SK-N-SH (cell line): ENCODE measurements at regions not wholly inside any gene's neighbourhood (a gene's known extent, or its start where the extent isn't known, plus 50 kb on each side); places are given as distances from the start of the nearest gene placed in this dataset.

Source experiments
- CTCF ChIA-PET: fragments of 300-600, 350-600 bp; formaldehyde crosslinking; extraction: SDS; loops from one replicate; lab custom pipeline; 2021; lab: Yijun Ruan, JAX
- POLR2A ChIA-PET: fragments of 350-600 bp; sonication (Branson Sonifier 250); formaldehyde crosslinking; extraction: SDS; loops from one replicate; lab custom pipeline; 2020; ENCODE audit warnings: antibody characterized with exemption, inconsistent platforms; lab: Yijun Ruan, JAX
- DNase-seq: peaks from one replicate; pipeline ENCODE4 v3.0.0; 2012
- H2AFZ ChIP-seq: fragments of 200-600 bp; sonication (generic); 2 replicates; pipeline ENCODE4 v1.8.1; 2016; ENCODE audit warnings: antibody characterized with exemption, mild to moderate bottlenecking, low read depth
- H3F3A ChIP-seq: fragments of 200-600 bp; sonication (generic); replicated peaks from 2 replicates; pipeline ENCODE3; 2016; ENCODE audit warnings: antibody characterized with exemption, mild to moderate bottlenecking; ENCODE audit not compliant: insufficient read depth
- H3K27ac ChIP-seq, 2 experiments: fragments of 200-500 bp in 1 of 2; fragments of 200-600 bp in 1 of 2; sonication (Bioruptor generic) in 1 of 2; sonication (generic), shearing (Covaris generic) in 1 of 2; 2 replicates each; pipeline versions ENCODE4 v1.5.1 to v1.6.1; 2014 to 2016; ENCODE audit warnings: low read depth in 2 of 2, inconsistent platforms in 1 of 2, low read length in 1 of 2, mild to moderate bottlenecking in 1 of 2, mixed read lengths in 1 of 2
- H3K27me3 ChIP-seq: fragments of 200-600 bp; sonication (generic), shearing (Covaris generic); 2 replicates; pipeline ENCODE4 v1.6.1; 2016; ENCODE audit warnings: mixed run types; ENCODE audit not compliant: insufficient read depth
- H3K36me3 ChIP-seq, 2 experiments: fragments of 200-500 bp in 1 of 2; fragments of 200-600 bp in 1 of 2; sonication (Bioruptor generic) in 1 of 2; sonication (generic) in 1 of 2; replicated peaks in 1 of 2; 2 replicates each; pipeline versions ENCODE3 to v1.5.1; 2014 to 2016; ENCODE audit warnings: low read length in 1 of 2, mild to moderate bottlenecking in 1 of 2; ENCODE audit not compliant: insufficient read depth in 2 of 2, control insufficient read depth in 1 of 2
- H3K4me1 ChIP-seq, 2 experiments: fragments of 200-500 bp in 1 of 2; fragments of 200-600 bp in 1 of 2; sonication (Bioruptor generic) in 1 of 2; sonication (generic), shearing (Covaris generic) in 1 of 2; 2 replicates each; pipeline versions ENCODE4 v1.5.1 to v1.6.1; 2014 to 2016; ENCODE audit warnings: low read depth in 1 of 2, low read length in 1 of 2, mixed run types in 1 of 2; ENCODE audit not compliant: insufficient read depth in 2 of 2, control insufficient read depth in 1 of 2
- H3K4me2 ChIP-seq: fragments of 200-600 bp; sonication (generic), shearing (Covaris generic); 2 replicates; pipeline ENCODE4 v1.6.1; 2017; ENCODE audit warnings: mixed run types
- H3K4me3 ChIP-seq, 2 experiments: fragments of 200-500 bp in 1 of 2; fragments of 200-600 bp in 1 of 2; sonication (Bioruptor generic) in 1 of 2; sonication (generic), shearing (Covaris generic) in 1 of 2; 2 replicates each; pipeline versions ENCODE4 v1.5.1 to v1.8.1; 2014 to 2016; ENCODE audit warnings: low read depth in 2 of 2, inconsistent platforms in 1 of 2, low read length in 1 of 2, mild to moderate bottlenecking in 1 of 2, mixed read lengths in 1 of 2, moderate library complexity in 1 of 2
- H3K79me2 ChIP-seq: fragments of 200-600 bp; sonication (generic); 2 replicates; pipeline ENCODE4 v1.8.1; 2017; ENCODE audit warnings: mild to moderate bottlenecking; ENCODE audit not compliant: insufficient read depth
- H3K9ac ChIP-seq: fragments of 200-600 bp; sonication (generic); 2 replicates; pipeline ENCODE4 v1.6.1; 2017; ENCODE audit warnings: mixed run types
- H3K9me2 ChIP-seq: fragments of 200-600 bp; sonication (generic); 2 replicates; pipeline ENCODE4 v1.6.1; 2017; ENCODE audit warnings: mixed run types
- H3K9me3 ChIP-seq: fragments of 200-600 bp; sonication (generic); 2 replicates; pipeline ENCODE4 v1.6.1; 2017; ENCODE audit warnings: mixed run types, mild to moderate bottlenecking, moderate library complexity
- H4K20me1 ChIP-seq: fragments of 200-600 bp; sonication (generic); 2 replicates; pipeline ENCODE4 v1.6.1; 2017; ENCODE audit warnings: mild to moderate bottlenecking, mixed run types; ENCODE audit not compliant: insufficient read depth
- CHD2 ChIP-seq: fragments of 150-350 bp; IDR thresholded peaks from 2 replicates; pipeline ENCODE4 v1.6.1; 2018; ENCODE audit warnings: low read length; ENCODE audit not compliant: partially characterized antibody
- FOSL2 ChIP-seq: IDR thresholded peaks from 2 replicates; pipeline ENCODE4 v1.4.0; 2012; ENCODE audit warnings: low read depth, mild to moderate bottlenecking, moderate library complexity, borderline replicate concordance
- FOXM1 ChIP-seq: IDR thresholded peaks from 2 replicates; pipeline ENCODE4 v1.4.0; 2012; ENCODE audit warnings: low read depth, mild to moderate bottlenecking
- MAX ChIP-seq: IDR thresholded peaks from 2 replicates; pipeline ENCODE4 v1.4.0; 2012; ENCODE audit warnings: low read depth
- MXI1 ChIP-seq: IDR thresholded peaks from 2 replicates; pipeline ENCODE4 v1.6.1; 2012; ENCODE audit warnings: mild to moderate bottlenecking, low read depth, low read length, improper control_type of control experiment
- RCOR1 ChIP-seq: fragments of 150-350 bp; IDR thresholded peaks from 2 replicates; pipeline ENCODE4 v1.6.1; 2017; ENCODE audit warnings: antibody characterized with exemption, low read length
- RFX5 ChIP-seq: IDR thresholded peaks from 2 replicates; pipeline ENCODE4 v1.6.1; 2012; ENCODE audit warnings: mild to moderate bottlenecking, improper control_type of control experiment, low read length
- SMC3 ChIP-seq: IDR thresholded peaks from 2 replicates; pipeline ENCODE4 v1.6.1; 2012; ENCODE audit warnings: low read depth, low read length, improper control_type of control experiment
- TAF1 ChIP-seq: IDR thresholded peaks from 2 replicates; pipeline ENCODE4 v1.6.1; 2012; ENCODE audit warnings: low read depth, mild to moderate bottlenecking, low read length, moderate library complexity, borderline replicate concordance
- ZBTB33 ChIP-seq: IDR thresholded peaks from 2 replicates; pipeline ENCODE4 v1.4.0; 2012; ENCODE audit warnings: low read depth, borderline replicate concordance
- WGBS: methylation state at CpG from one replicate; pipeline ENCODE4 v1.1.6; 2017; ENCODE audit warnings: low lambda C conversion rate; 5-methylcytosine and 5-hydroxymethylcytosine counted together
- TF ChIP-seq, protein P1 (sequence below): IDR thresholded peaks from 2 replicates; pipeline ENCODE4 v1.6.1; 2012; ENCODE audit warnings: mild to moderate bottlenecking, low read depth, low read length, moderate library complexity
- TF ChIP-seq, protein P2 (sequence below): IDR thresholded peaks from 2 replicates; pipeline ENCODE4; 2012
- TF ChIP-seq, protein P3 (sequence below): IDR thresholded peaks from 2 replicates; pipeline ENCODE4 v1.4.0; 2012; ENCODE audit warnings: low read depth, borderline replicate concordance

DNA sequence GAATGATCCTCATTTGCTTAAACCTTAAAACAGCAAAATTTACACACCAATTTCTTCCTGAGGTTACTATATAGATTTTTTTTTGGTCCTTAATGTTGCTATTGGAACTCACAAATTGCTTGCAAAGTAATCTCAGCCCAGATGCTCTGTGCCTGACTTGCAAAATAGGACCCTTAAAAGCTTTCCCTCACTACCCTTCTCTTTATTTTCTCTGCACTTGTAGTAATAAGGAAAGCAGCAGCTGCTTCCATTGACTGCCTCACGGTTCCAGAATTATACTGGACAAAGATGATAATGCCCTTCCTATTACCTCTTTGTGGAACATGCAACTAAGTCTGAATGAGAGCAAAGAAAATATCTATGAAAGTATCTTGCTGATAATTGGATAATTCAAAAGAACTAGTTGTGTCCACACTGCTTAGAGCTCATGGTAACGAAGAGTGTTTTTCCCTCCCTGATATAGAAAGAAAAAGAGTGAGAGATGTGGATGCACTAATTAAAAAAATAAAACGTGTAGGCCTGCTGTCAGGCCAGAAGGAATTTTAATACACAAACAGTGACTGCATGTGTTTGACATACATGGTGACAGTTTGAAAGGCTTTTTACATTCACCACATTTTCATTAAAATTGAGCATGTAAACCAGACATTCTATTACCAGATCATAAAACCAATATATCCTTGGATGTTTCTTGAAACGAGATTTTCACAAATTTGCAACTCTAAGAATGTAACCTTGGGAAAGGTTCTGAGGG lies 783.1 kb downstream of the GBE1 start:
- H3K27ac ChIP-seq, result no peak overlapping the region
- POLR2A ChIA-PET, result no interaction called here
- CTCF ChIA-PET, result no interaction called here
- no peaks in the 10 kb centered on the region for H3K27me3 ChIP-seq
- H2AFZ ChIP-seq, result no peak overlapping the region
- H3K36me3 ChIP-seq, result no peaks in the 10 kb centered on the region
- TF ChIP-seq MXI1 (no peak), ZBTB33 (no peak), MAX (no peak), FOXM1 (no peak), RFX5 (no peak), TAF1 (no peak), SMC3 (no peak), RCOR1 (no peak), FOSL2 (no peak), CHD2 (no peak)
- TF ChIP-seq, protein P1, sequence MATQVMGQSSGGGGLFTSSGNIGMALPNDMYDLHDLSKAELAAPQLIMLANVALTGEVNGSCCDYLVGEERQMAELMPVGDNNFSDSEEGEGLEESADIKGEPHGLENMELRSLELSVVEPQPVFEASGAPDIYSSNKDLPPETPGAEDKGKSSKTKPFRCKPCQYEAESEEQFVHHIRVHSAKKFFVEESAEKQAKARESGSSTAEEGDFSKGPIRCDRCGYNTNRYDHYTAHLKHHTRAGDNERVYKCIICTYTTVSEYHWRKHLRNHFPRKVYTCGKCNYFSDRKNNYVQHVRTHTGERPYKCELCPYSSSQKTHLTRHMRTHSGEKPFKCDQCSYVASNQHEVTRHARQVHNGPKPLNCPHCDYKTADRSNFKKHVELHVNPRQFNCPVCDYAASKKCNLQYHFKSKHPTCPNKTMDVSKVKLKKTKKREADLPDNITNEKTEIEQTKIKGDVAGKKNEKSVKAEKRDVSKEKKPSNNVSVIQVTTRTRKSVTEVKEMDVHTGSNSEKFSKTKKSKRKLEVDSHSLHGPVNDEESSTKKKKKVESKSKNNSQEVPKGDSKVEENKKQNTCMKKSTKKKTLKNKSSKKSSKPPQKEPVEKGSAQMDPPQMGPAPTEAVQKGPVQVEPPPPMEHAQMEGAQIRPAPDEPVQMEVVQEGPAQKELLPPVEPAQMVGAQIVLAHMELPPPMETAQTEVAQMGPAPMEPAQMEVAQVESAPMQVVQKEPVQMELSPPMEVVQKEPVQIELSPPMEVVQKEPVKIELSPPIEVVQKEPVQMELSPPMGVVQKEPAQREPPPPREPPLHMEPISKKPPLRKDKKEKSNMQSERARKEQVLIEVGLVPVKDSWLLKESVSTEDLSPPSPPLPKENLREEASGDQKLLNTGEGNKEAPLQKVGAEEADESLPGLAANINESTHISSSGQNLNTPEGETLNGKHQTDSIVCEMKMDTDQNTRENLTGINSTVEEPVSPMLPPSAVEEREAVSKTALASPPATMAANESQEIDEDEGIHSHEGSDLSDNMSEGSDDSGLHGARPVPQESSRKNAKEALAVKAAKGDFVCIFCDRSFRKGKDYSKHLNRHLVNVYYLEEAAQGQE, result no peak
- TF ChIP-seq, protein P2, sequence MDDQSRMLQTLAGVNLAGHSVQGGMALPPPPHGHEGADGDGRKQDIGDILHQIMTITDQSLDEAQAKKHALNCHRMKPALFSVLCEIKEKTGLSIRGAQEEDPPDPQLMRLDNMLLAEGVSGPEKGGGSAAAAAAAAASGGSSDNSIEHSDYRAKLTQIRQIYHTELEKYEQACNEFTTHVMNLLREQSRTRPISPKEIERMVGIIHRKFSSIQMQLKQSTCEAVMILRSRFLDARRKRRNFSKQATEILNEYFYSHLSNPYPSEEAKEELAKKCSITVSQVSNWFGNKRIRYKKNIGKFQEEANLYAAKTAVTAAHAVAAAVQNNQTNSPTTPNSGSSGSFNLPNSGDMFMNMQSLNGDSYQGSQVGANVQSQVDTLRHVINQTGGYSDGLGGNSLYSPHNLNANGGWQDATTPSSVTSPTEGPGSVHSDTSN, result no peak
- TF ChIP-seq, protein P3, sequence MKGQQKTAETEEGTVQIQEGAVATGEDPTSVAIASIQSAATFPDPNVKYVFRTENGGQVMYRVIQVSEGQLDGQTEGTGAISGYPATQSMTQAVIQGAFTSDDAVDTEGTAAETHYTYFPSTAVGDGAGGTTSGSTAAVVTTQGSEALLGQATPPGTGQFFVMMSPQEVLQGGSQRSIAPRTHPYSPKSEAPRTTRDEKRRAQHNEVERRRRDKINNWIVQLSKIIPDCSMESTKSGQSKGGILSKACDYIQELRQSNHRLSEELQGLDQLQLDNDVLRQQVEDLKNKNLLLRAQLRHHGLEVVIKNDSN, result no peak
- H3K79me2 ChIP-seq, result no peaks in the 10 kb centered on the region
- WGBS, result 9% methylated on average over 4 of the region's 4 CpGs
- no peaks in the 10 kb centered on the region for H3F3A ChIP-seq
- H3K9me3 ChIP-seq, result no peaks in the 10 kb centered on the region
- no peak overlapping the region for H3K4me3 ChIP-seq
- no peaks in the 10 kb centered on the region for H4K20me1 ChIP-seq
- H3K9ac ChIP-seq, result no peak overlapping the region
- H3K4me1 ChIP-seq, result no peaks in the 10 kb centered on the region
- H3K9me2 ChIP-seq, result no peaks in the 10 kb centered on the region
- no peak for DNase-seq
- H3K4me2 ChIP-seq, result no peak overlapping the region
